ENCODE measurements at regions not wholly inside any gene's neighbourhood (a gene's known extent, or its start where the extent isn't known, plus 50 kb on each side); places are given as distances from the start of the nearest gene placed in this dataset.
A peak's percentile ranks its signal among the peaks of the same experiment; 100 is the strongest.
"Not testable (repeated sequence)": the region's sequence is repeated elsewhere in the genome, so short reads cannot be mapped to it uniquely, and the experiment has no call there.

GRCh38 chr4:103499094-103499493 lies 220.7 kb downstream of the TACR3 start:
- DNase-seq = peak; percentile 28

GRCh38 chr4:103498161-103499070 lies 221.4 kb downstream of the TACR3 start:
- DNase-seq = peak; percentile 76

GRCh38 chr4:103497692-103498091 lies 222.1 kb downstream of the TACR3 start:
- DNase-seq = no peak

GRCh38 chr4:103496800-103497199 lies 223.0 kb downstream of the TACR3 start:
- no peak for DNase-seq

GRCh38 chr4:103493450-103494159 lies 226.2 kb downstream of the TACR3 start:
- DNase-seq = no peak

- not testable (repeated sequence) for DNase-seq
These were observed 234.5 kb downstream of the TACR3 start for GRCh38 chr4:103485296-103485695.

- no peak for DNase-seq
These were observed 235.3 kb downstream of the TACR3 start for GRCh38 chr4:103484521-103484920.

GRCh38 chr4:103482893-103483292 lies 236.9 kb downstream of the TACR3 start:
- no peak for DNase-seq

GRCh38 chr4:103482471-103482870 lies 237.3 kb downstream of the TACR3 start:
- DNase-seq = no peak

GRCh38 chr4:103478734-103479133 lies 241.1 kb downstream of the TACR3 start:
- peak; percentile 6 for DNase-seq

GRCh38 chr4:103478210-103478609 lies 241.6 kb downstream of the TACR3 start:
- no peak for DNase-seq

GRCh38 chr4:103457566-103457965 lies 259.4 kb upstream of the CENPE start:
- no peak for DNase-seq

GRCh38 chr4:103451341-103451740 lies 253.2 kb upstream of the CENPE start:
- no peak for DNase-seq

- no peak for DNase-seq
These were observed 252.6 kb upstream of the CENPE start for GRCh38 chr4:103450693-103451092.

- DNase-seq = no peak
These were observed 251.3 kb upstream of the CENPE start for GRCh38 chr4:103449296-103450023.

GRCh38 chr4:103445377-103445776 lies 247.2 kb upstream of the CENPE start:
- DNase-seq = no peak

- DNase-seq = peak; percentile 12
These were observed 245.2 kb upstream of the CENPE start for GRCh38 chr4:103443324-103443723.

GRCh38 chr4:103429283-103429682 lies 231.1 kb upstream of the CENPE start:
- no peak for DNase-seq

GRCh38 chr4:103425406-103425805 lies 227.3 kb upstream of the CENPE start:
- no peak for DNase-seq

- no peak for DNase-seq
These were observed 226.7 kb upstream of the CENPE start for GRCh38 chr4:103424853-103425252.

GRCh38 chr4:103423261-103423660 lies 225.1 kb upstream of the CENPE start:
- no peak for DNase-seq

- DNase-seq = peak; percentile 6
These were observed 224.5 kb upstream of the CENPE start for GRCh38 chr4:103422467-103423219.

Measured in fibroblast of skin of back (primary cell).